Stimulated activated CD8-positive, alpha-beta memory T cell treated with anti-CD3 and anti-CD28 coated beads, Interleukin-12 subunit alpha, Interleukin-12 subunit beta, amount 100 ng/mL, for 4 hours (primary cell): ENCODE measurements at regions not wholly inside any gene's neighbourhood (a gene's known extent, or its start where the extent isn't known, plus 50 kb on each side); places are given as distances from the start of the nearest gene placed in this dataset.
"Not testable (repeated sequence)": the region's sequence is repeated elsewhere in the genome, so short reads cannot be mapped to it uniquely, and the experiment has no call there.

Source experiments
- DNase-seq: peaks from one replicate; pipeline ENCODE4 v3.0.0-alpha.2; 2020; ENCODE audit warnings: low read depth

GRCh38 chr6:139990026-139990686 is 615.7 kb upstream of the CITED2 start:
- no peak for DNase-seq

GRCh38 chr6:139988685-139989084 is 614.2 kb upstream of the CITED2 start:
- no peak for DNase-seq

GRCh38 chr6:139987091-139987490 is 612.6 kb upstream of the CITED2 start:
- no peak for DNase-seq

GRCh38 chr6:139985236-139985815 is 610.9 kb upstream of the CITED2 start:
- no peak for DNase-seq

GRCh38 chr6:139984317-139984716 is 609.9 kb upstream of the CITED2 start:
- DNase-seq = no peak

- DNase-seq = no peak
Observed at GRCh38 chr6:139983555-139984276, 609.3 kb upstream of the CITED2 start.

GRCh38 chr6:139982652-139983295 is 608.3 kb upstream of the CITED2 start:
- DNase-seq = no peak

GRCh38 chr6:139982195-139982594 is 607.7 kb upstream of the CITED2 start:
- DNase-seq = no peak

- DNase-seq = no peak
Observed at GRCh38 chr6:139981768-139982181, 607.3 kb upstream of the CITED2 start.

GRCh38 chr6:139981066-139981624 is 606.7 kb upstream of the CITED2 start:
- DNase-seq = no peak

GRCh38 chr6:139980631-139981030 is 606.2 kb upstream of the CITED2 start:
- not testable (repeated sequence) for DNase-seq

GRCh38 chr6:139979021-139979725 is 604.7 kb upstream of the CITED2 start:
- no peak for DNase-seq

- no peak for DNase-seq
Observed at GRCh38 chr6:139977887-139978332, 603.5 kb upstream of the CITED2 start.

GRCh38 chr6:139973669-139974344 is 599.4 kb upstream of the CITED2 start:
- no peak for DNase-seq

- DNase-seq = no peak
Observed at GRCh38 chr6:139972116-139972515, 597.7 kb upstream of the CITED2 start.

- DNase-seq = no peak
Observed at GRCh38 chr6:139970591-139970991, 596.1 kb upstream of the CITED2 start.

- no peak for DNase-seq
Observed at GRCh38 chr6:139967497-139967896, 593.0 kb upstream of the CITED2 start.

GRCh38 chr6:139965393-139965792 is 590.9 kb upstream of the CITED2 start:
- no peak for DNase-seq

GRCh38 chr6:139964737-139965136 is 590.3 kb upstream of the CITED2 start:
- DNase-seq = no peak

- DNase-seq = no peak
Observed at GRCh38 chr6:139962654-139963347, 588.4 kb upstream of the CITED2 start.

GRCh38 chr6:139961190-139961589 is 586.7 kb upstream of the CITED2 start:
- DNase-seq = no peak
